ENCODE measurements at regions not wholly inside any gene's neighbourhood (a gene's known extent, or its start where the extent isn't known, plus 50 kb on each side); places are given as distances from the start of the nearest gene placed in this dataset.

- Histone ChIP-seq H3F3A (ENCODE audit: insufficient read depth, low read depth) (no peaks in the 10 kb centered on the region), H3K9me3 (ENCODE audit: insufficient read depth, low read depth) (no peaks in the 10 kb centered on the region), H2AFZ (no peak overlapping the region), H3K4me2 (no peak overlapping the region), H3K79me2 (ENCODE audit: low read depth) (no peaks in the 10 kb centered on the region), H3K4me3 (no peak overlapping the region), H3K9me2 (ENCODE audit: insufficient read depth) (peaks cover 5% of the 10 kb centered on the region; the same call in 1 of the 2 replicates), H3K27me3 (ENCODE audit: insufficient read depth, low read depth) (no peaks in the 10 kb centered on the region), H3K36me3 (ENCODE audit: low read depth) (no peaks in the 10 kb centered on the region), H3K27ac (no peak overlapping the region), H4K20me1 (ENCODE audit: insufficient read depth) (no peaks in the 10 kb centered on the region; the same call in 1 of the 2 replicates), H3K4me1 (replicated peaks; ENCODE audit: insufficient read depth) (no peaks in the 10 kb centered on the region)
- intact Hi-C loops (cut with micrococcal nuclease; ENCODE audit: unreplicated experiment) = no loop called here
- ChIA-PET POLR2A (ENCODE audit: unreplicated experiment) (no interaction called here), CTCF (no interaction called here)
- TF ChIP-seq CTCF (conservative IDR thresholded peaks at IDR 0.05) (no peak), EZH2 (IDR thresholded peaks at IDR 0.05; ENCODE audit: low read depth) (no peak)
- no TSS peak for BruUV-seq (replicated peaks)
- DNase-seq = no peak
Measured at GRCh38 chr3:6112546-6112945, 748.4 kb upstream of the GRM7 start.

- TF ChIP-seq CTCF (conservative IDR thresholded peaks at IDR 0.05) = no peak
- no peak for TF ChIP-seq EZH2 (IDR thresholded peaks at IDR 0.05; ENCODE audit: low read depth)
- intact Hi-C loops (cut with micrococcal nuclease; ENCODE audit: unreplicated experiment) = no loop called here
- BruUV-seq (replicated peaks) = no TSS peak
- Histone ChIP-seq H3K4me3 (no peak overlapping the region), H4K20me1 (ENCODE audit: insufficient read depth) (no peaks in the 10 kb centered on the region; the same call in 1 of the 2 replicates), H3K9me2 (ENCODE audit: insufficient read depth) (peaks cover 5% of the 10 kb centered on the region; the same call in 1 of the 2 replicates), H3K36me3 (ENCODE audit: low read depth) (no peaks in the 10 kb centered on the region), H3K4me1 (replicated peaks; ENCODE audit: insufficient read depth) (no peaks in the 10 kb centered on the region), H3F3A (ENCODE audit: insufficient read depth, low read depth) (no peaks in the 10 kb centered on the region), H3K4me2 (no peak overlapping the region), H3K27ac (no peak overlapping the region), H3K9me3 (ENCODE audit: insufficient read depth, low read depth) (no peaks in the 10 kb centered on the region), H3K27me3 (ENCODE audit: insufficient read depth, low read depth) (no peaks in the 10 kb centered on the region), H3K79me2 (ENCODE audit: low read depth) (no peaks in the 10 kb centered on the region), H2AFZ (no peak overlapping the region)
- CTCF ChIA-PET = no interaction called here
- POLR2A ChIA-PET (ENCODE audit: unreplicated experiment) = no interaction called here
- DNase-seq = no peak
Measured at GRCh38 chr3:6113338-6113737, 747.6 kb upstream of the GRM7 start.

GRCh38 chr3:6119367-6119766 is 741.5 kb upstream of the GRM7 start:
- no peaks in the 10 kb centered on the region for H3K27me3 ChIP-seq (ENCODE audit: insufficient read depth, low read depth)
- H3K79me2 ChIP-seq (ENCODE audit: low read depth) = no peaks in the 10 kb centered on the region
- H3K27ac ChIP-seq = no peak overlapping the region
- no peaks in the 10 kb centered on the region for H3K9me2 ChIP-seq (ENCODE audit: insufficient read depth)
- no peaks in the 10 kb centered on the region for H3K9me3 ChIP-seq (ENCODE audit: insufficient read depth, low read depth)
- H3K4me1 ChIP-seq (replicated peaks; ENCODE audit: insufficient read depth) = no peaks in the 10 kb centered on the region
- ChIA-PET CTCF (no interaction called here), POLR2A (ENCODE audit: unreplicated experiment) (interaction anchor here (0.5 kb wide), 1 partner anchor 1683 kb away, joined by 3 read pairs; no protein-coding TSS in a partner anchor)
- no peak overlapping the region for H3K4me2 ChIP-seq
- intact Hi-C loops (cut with micrococcal nuclease; ENCODE audit: unreplicated experiment) = no loop called here
- no peak overlapping the region for H2AFZ ChIP-seq
- no peaks in the 10 kb centered on the region for H3F3A ChIP-seq (ENCODE audit: insufficient read depth, low read depth)
- BruUV-seq (replicated peaks) = no TSS peak
- no peak overlapping the region for H3K4me3 ChIP-seq
- DNase-seq = no peak
- TF ChIP-seq CTCF (conservative IDR thresholded peaks at IDR 0.05) = no peak
- TF ChIP-seq EZH2 (IDR thresholded peaks at IDR 0.05; ENCODE audit: low read depth) = no peak
- no peaks in the 10 kb centered on the region for H4K20me1 ChIP-seq (ENCODE audit: insufficient read depth)
- no peaks in the 10 kb centered on the region for H3K36me3 ChIP-seq (ENCODE audit: low read depth)
